ENCODE measurements at regions not wholly inside any gene's neighbourhood (a gene's known extent, or its start where the extent isn't known, plus 50 kb on each side); places are given as distances from the start of the nearest gene placed in this dataset.

DNA sequence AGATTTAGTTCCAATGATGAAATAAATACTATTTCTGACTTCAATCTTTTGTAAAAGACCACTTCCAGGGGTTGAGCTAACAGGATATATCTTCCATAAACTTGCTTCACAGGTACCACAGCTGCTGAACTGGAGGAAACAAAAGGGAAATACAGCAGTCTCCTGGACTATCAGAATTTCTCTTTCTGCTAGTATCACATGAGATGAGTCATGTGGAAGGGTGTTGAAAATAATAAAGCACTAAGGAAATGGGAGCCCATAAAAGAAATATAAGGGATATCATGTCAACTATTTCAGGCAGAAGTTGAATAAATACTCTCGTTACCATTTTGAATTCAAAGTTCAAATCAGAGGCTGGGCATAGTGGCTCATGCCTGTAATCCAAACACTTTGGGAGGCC lies 250.3 kb upstream of the NFE2L3 start:
- Histone ChIP-seq H3K27ac (no peak overlapping the region), H3K27me3 (peaks cover 0 to 7% of the 10 kb centered on the region in 2 donors), H3K4me1 (no peaks in the 10 kb centered on the region), H3K36me3 (no peaks in the 10 kb centered on the region), H3K9me3 (no peaks in the 10 kb centered on the region), H3K4me3 (no peak overlapping the region)
- intact Hi-C loops (cut with DNase I; ENCODE audit: low total_unique reads) = no loop called here
- DNase-seq = no peak
- TF ChIP-seq, protein P1, sequence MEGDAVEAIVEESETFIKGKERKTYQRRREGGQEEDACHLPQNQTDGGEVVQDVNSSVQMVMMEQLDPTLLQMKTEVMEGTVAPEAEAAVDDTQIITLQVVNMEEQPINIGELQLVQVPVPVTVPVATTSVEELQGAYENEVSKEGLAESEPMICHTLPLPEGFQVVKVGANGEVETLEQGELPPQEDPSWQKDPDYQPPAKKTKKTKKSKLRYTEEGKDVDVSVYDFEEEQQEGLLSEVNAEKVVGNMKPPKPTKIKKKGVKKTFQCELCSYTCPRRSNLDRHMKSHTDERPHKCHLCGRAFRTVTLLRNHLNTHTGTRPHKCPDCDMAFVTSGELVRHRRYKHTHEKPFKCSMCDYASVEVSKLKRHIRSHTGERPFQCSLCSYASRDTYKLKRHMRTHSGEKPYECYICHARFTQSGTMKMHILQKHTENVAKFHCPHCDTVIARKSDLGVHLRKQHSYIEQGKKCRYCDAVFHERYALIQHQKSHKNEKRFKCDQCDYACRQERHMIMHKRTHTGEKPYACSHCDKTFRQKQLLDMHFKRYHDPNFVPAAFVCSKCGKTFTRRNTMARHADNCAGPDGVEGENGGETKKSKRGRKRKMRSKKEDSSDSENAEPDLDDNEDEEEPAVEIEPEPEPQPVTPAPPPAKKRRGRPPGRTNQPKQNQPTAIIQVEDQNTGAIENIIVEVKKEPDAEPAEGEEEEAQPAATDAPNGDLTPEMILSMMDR (IDR thresholded peaks at IDR 0.05) = no peak

DNA sequence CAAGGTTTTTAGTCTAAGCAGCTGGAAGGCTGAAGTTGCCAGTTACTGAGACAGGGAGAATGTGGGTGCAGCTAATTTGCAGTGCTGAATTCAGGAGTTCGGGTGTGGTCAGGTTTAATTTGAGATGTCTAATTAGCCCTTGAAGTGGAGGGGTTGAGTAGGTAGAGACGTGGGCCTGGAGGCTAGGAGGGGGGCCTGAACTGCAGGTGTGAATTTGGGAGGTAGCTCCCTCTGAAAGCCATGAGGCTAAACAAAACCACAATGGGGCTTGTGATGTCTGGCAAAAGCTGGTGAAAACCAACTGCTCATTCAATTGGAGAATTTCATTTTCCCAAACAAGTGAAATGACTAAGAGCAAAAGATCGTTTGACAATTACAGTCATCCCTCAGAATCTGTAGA lies 246.0 kb upstream of the NFE2L3 start:
- TF ChIP-seq, protein P1 (IDR thresholded peaks at IDR 0.05) = no peak
- no peak overlapping the region for H3K27ac ChIP-seq

DNA sequence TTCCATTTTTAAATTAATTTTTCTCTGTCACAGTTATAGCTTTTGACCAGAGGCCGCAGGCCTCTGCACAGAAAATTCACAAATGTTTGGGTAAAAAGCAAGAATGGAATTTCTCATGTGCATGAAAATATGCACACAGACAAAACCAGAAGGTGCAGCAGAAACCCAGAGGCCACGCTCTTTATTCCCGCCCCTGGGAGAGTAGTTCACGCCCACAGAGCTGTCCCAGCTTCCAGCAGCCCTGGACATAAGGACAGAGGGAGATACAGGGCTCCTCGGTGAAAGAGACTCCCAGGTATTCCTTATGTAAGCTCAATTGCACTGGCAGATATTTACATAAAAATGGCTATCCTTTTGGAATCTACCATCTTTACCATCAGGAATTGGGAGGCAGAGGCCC lies 245.2 kb upstream of the NFE2L3 start:
- Histone ChIP-seq H3K4me3 (no peak overlapping the region), H3K36me3 (no peaks in the 10 kb centered on the region), H3K27ac (no peak overlapping the region), H3K9me3 (no peaks in the 10 kb centered on the region), H3K27me3 (peaks cover 0 to 9% of the 10 kb centered on the region in 2 donors), H3K4me1 (no peaks in the 10 kb centered on the region)
- TF ChIP-seq, protein P1 (IDR thresholded peaks at IDR 0.05) = no peak
- intact Hi-C loops (cut with DNase I; ENCODE audit: low total_unique reads) = no loop called here
- no peak for DNase-seq

More for the DNA sequence above, 246.0 kb upstream of the NFE2L3 start:
- H3K36me3 ChIP-seq = no peaks in the 10 kb centered on the region
- H3K9me3 ChIP-seq = no peaks in the 10 kb centered on the region
- H3K27me3 ChIP-seq = peaks cover 0 to 9% of the 10 kb centered on the region in 2 donors
- no peak overlapping the region for H3K4me3 ChIP-seq
- H3K4me1 ChIP-seq = no peaks in the 10 kb centered on the region
- DNase-seq = no peak
- intact Hi-C loops (cut with DNase I; ENCODE audit: low total_unique reads) = no loop called here

DNA sequence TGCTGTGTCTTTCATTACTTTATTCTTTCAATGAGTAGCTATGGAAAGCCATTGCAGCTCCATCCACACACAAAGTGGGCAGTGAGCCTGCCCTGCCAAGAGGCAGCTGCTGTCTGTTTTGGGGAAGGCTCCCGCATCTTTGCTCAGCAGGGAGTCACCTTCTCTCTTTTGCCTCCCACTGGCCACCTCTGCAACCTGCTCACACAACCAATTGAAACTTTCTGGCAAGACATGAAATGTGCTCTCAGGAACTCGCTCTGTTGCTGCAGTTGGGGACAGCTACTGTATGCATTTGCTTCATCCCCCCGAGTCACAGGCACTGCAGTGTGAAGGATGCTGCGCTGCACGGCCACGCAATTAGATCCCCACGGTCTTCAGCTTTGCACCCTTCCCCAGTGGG lies 244.8 kb upstream of the NFE2L3 start:
- no peak overlapping the region for H3K4me3 ChIP-seq
- H3K4me1 ChIP-seq = no peaks in the 10 kb centered on the region
- H3K27ac ChIP-seq = no peak overlapping the region
- intact Hi-C loops (cut with DNase I; ENCODE audit: low total_unique reads) = no loop called here
- peaks cover 0 to 9% of the 10 kb centered on the region in 2 donors for H3K27me3 ChIP-seq
- no peak for DNase-seq
- no peaks in the 10 kb centered on the region for H3K36me3 ChIP-seq
- H3K9me3 ChIP-seq = no peaks in the 10 kb centered on the region
- TF ChIP-seq, protein P1 (IDR thresholded peaks at IDR 0.05) = no peak

DNA sequence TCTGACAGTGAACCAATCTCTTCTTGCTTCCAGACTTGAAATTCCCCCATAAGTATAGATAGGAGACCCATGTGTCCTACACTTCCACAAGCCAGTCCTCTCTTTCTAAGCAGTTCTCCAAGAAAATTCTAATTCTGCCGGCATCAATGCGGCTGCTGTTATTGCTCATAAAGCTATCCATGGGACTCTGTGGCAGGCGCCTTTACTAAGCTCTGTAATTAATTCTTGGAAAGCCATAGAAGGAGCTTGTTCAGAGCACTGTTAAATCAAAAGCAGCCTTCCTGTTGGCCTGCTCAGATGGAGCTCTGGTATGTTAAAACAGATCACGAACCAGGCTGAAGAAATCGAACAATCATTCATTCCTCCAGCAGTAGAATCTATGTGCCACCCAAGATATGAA lies 244.3 kb upstream of the NFE2L3 start:
- no peaks in the 10 kb centered on the region for H3K9me3 ChIP-seq
- TF ChIP-seq, protein P1 (IDR thresholded peaks at IDR 0.05) = no peak
- no peaks in the 10 kb centered on the region for H3K4me1 ChIP-seq
- intact Hi-C loops (cut with DNase I; ENCODE audit: low total_unique reads) = no loop called here
- H3K4me3 ChIP-seq = no peak overlapping the region
- H3K27me3 ChIP-seq = peaks cover 0 to 9% of the 10 kb centered on the region in 2 donors
- DNase-seq = no peak
- H3K36me3 ChIP-seq = no peaks in the 10 kb centered on the region
- H3K27ac ChIP-seq = no peak overlapping the region
